GM12878 (cell line): ENCODE measurements at regions not wholly inside any gene's neighbourhood (a gene's known extent, or its start where the extent isn't known, plus 50 kb on each side); places are given as distances from the start of the nearest gene placed in this dataset.

ENCODE experiments used
- ATAC-seq: fragments of 200-7000 bp; cut with Tn5 transposase; 3 replicates; pipeline ENCODE4 v1.9.1; 2020; ENCODE audit warnings: mild to moderate bottlenecking, moderate library complexity
- BruUV-seq: library from RNA; stranded (reverse); fragments of 400-500 nt; replicated peaks from 2 replicates; lab custom pipeline; 2021; lab: Mats Ljungman, UMichigan
- CTCF ChIA-PET: fragments of 300-600 bp; sonication (Branson Sonifier 250); formaldehyde crosslinking; extraction: SDS; loops from one replicate; lab custom pipeline; 2021; ENCODE audit warnings: inconsistent platforms; lab: Yijun Ruan, JAX
- POLR2A ChIA-PET: fragments of 350-600 bp; formaldehyde crosslinking; extraction: SDS; loops from one replicate; lab custom pipeline; 2021; ENCODE audit warnings: inconsistent platforms; lab: Charles Lee
- RAD21 ChIA-PET: fragments of 300-600 bp; sonication (Branson Sonifier 250); formaldehyde crosslinking; loops from one replicate; lab custom pipeline; 2023; ENCODE audit warnings: antibody characterized with exemption; ENCODE audit not compliant: unreplicated experiment; lab: Charles Lee
- SMC1A ChIA-PET: fragments of 300-600 bp; sonication (Branson Sonifier 250); formaldehyde crosslinking; loops from one replicate; lab custom pipeline; 2023; ENCODE audit not compliant: unreplicated experiment, uncharacterized antibody; lab: Charles Lee
- DNase-seq: peaks from one replicate; pipeline ENCODE4 v3.0.0-alpha.2; 2011; ENCODE audit warnings: low read depth, low spot score
- FAIRE-seq: peaks from 3 replicates; lab custom pipeline; 2011; peaks lifted over from hg19 to GRCh38; lab: Jason Lieb, UNC
- H2AFZ ChIP-seq: 2 replicates; pipeline ENCODE4 v1.6.0; 2011; ENCODE audit warnings: low read depth, low read length, control low read depth; ENCODE audit not compliant: control insufficient read depth
- H3K27ac ChIP-seq: 2 replicates; pipeline ENCODE4 v1.5.1; 2011; ENCODE audit warnings: control low read depth; ENCODE audit not compliant: control insufficient read depth, insufficient read depth
- H3K27me3 ChIP-seq, 2 experiments: replicated peaks in 1 of 2; 2 replicates each; pipeline versions ENCODE4 v1.6.0 to v1.6.1; 2011; ENCODE audit warnings: low read length in 1 of 2; ENCODE audit not compliant: control insufficient read depth in 2 of 2, insufficient read depth in 2 of 2
- H3K36me3 ChIP-seq, 2 experiments: 2 replicates each; pipeline ENCODE4 v1.5.1; 2011; ENCODE audit warnings: low read length in 1 of 2; ENCODE audit not compliant: control insufficient read depth in 2 of 2, insufficient read depth in 2 of 2
- H3K4me1 ChIP-seq: 2 replicates; pipeline ENCODE4 v1.6.1; 2011; ENCODE audit warnings: mild to moderate bottlenecking, low read length, moderate library complexity, mixed read lengths; ENCODE audit not compliant: control insufficient read depth, insufficient read depth
- H3K4me2 ChIP-seq: 2 replicates; pipeline ENCODE4 v1.6.0; 2011; ENCODE audit warnings: control low read depth; ENCODE audit not compliant: control insufficient read depth, insufficient read depth
- H3K4me3 ChIP-seq: fragments of 200-600 bp; sonication (generic); 2 replicates; pipeline ENCODE4 v1.5.1; 2016
- H3K79me2 ChIP-seq: 2 replicates; pipeline ENCODE4 v1.6.0; 2011; ENCODE audit warnings: low read length; ENCODE audit not compliant: control insufficient read depth, insufficient read depth
- H3K9ac ChIP-seq: 2 replicates; pipeline ENCODE4 v1.8.0; 2011; ENCODE audit warnings: low read length, control low read depth, mixed read lengths; ENCODE audit not compliant: control insufficient read depth, insufficient read depth
- H3K9me3 ChIP-seq: replicated peaks from 3 replicates; pipeline ENCODE4 v1.5.1; 2011; ENCODE audit warnings: mild to moderate bottlenecking, low read length; ENCODE audit not compliant: control insufficient read depth, insufficient read depth
- H4K20me1 ChIP-seq: 2 replicates; pipeline ENCODE4 v1.6.0; 2011; ENCODE audit not compliant: control insufficient read depth, insufficient read depth
- BMI1 ChIP-seq: fragments of 450-650 bp; IDR thresholded peaks from 2 replicates; pipeline ENCODE4 v1.6.1; 2016; ENCODE audit warnings: mild to moderate bottlenecking, moderate library complexity, borderline replicate concordance
- CEBPZ ChIP-seq: fragments of 150-350 bp; IDR thresholded peaks from 2 replicates; pipeline ENCODE4 v1.6.1; 2016; ENCODE audit warnings: low read depth, low read length
- E2F4 ChIP-seq: IDR thresholded peaks from 2 replicates; pipeline ENCODE4 v1.6.1; 2012; ENCODE audit warnings: low read depth, low read length, improper control_type of control experiment
- E2F8 ChIP-seq: fragments of 450-650 bp; IDR thresholded peaks from 2 replicates; pipeline ENCODE4 v1.6.1; 2018; ENCODE audit warnings: mild to moderate bottlenecking, low read depth, moderate library complexity; ENCODE audit not compliant: partially characterized antibody
- KLF5 ChIP-seq: fragments of 450-650 bp; IDR thresholded peaks from 2 replicates; pipeline ENCODE4 v1.6.1; 2014; ENCODE audit warnings: mild to moderate bottlenecking; ENCODE audit not compliant: partially characterized antibody
- RCOR1 ChIP-seq: conservative IDR thresholded peaks from 2 replicates; pipeline ENCODE4 v1.6.1; 2012; ENCODE audit warnings: low read depth, low read length, improper control_type of control experiment
- SMC3 ChIP-seq: IDR thresholded peaks from 2 replicates; pipeline ENCODE4 v1.6.1; 2011; ENCODE audit warnings: low read length, improper control_type of control experiment, borderline replicate concordance
- SP1 ChIP-seq: IDR thresholded peaks from one replicate; pipeline ENCODE4 v1.6.1; 2011; ENCODE audit warnings: low read depth, low read length
- STAT1 ChIP-seq: fragments of 450-650 bp; conservative IDR thresholded peaks from 2 replicates; pipeline ENCODE4 v1.6.1; 2014; ENCODE audit warnings: antibody characterized with exemption, mild to moderate bottlenecking
- SUPT20H ChIP-seq: IDR thresholded peaks from 2 replicates; pipeline ENCODE4 v1.6.1; 2011; ENCODE audit warnings: low read depth, mild to moderate bottlenecking, low read length, moderate library complexity, borderline replicate concordance; ENCODE audit not compliant: control insufficient read depth
- ZNF207 ChIP-seq: fragments of 450-650 bp; IDR thresholded peaks from 2 replicates; pipeline ENCODE4 v1.6.1; 2014; ENCODE audit warnings: antibody characterized with exemption, mild to moderate bottlenecking, borderline replicate concordance
- in situ Hi-C: fragments of 300-500 bp; cut with MboI; formaldehyde crosslinking; loops from 9 replicates; pipeline ENCODE4 v1.14.3; 2018; ENCODE audit warnings: mixed read lengths
- intact Hi-C: fragments of 100-400 bp; cut with micrococcal nuclease; formaldehyde crosslinking; loops from one replicate; pipeline ENCODE4 v1.14.2; 2022; ENCODE audit not compliant: unreplicated experiment

GRCh38 chr5:33237471-33237870, 203.3 kb upstream of the TARS1 start:
- DNase-seq: no peak
- CTCF ChIA-PET: interaction anchor here (0.6 kb wide), 1 partner anchor 72 kb away, joined by 3 read pairs; no protein-coding TSS in a partner anchor
- in situ Hi-C loops (no loop called here), intact Hi-C loops (no loop called here)
- Histone ChIP-seq H4K20me1 (no peaks in the 10 kb centered on the region), H3K4me1 (peaks cover 11% of the 10 kb centered on the region), H3K4me3 (no peak overlapping the region), H3K4me2 (no peak overlapping the region), H3K36me3 (no peaks in the 10 kb centered on the region), H3K79me2 (no peaks in the 10 kb centered on the region), H3K9ac (no peak overlapping the region), H3K27ac (no peak overlapping the region), H2AFZ (no peak overlapping the region), H3K9me3 (no peaks in the 10 kb centered on the region; the same call in 2 of the 3 replicates), H3K27me3 (no peaks in the 10 kb centered on the region)
- no peak for ATAC-seq
- POLR2A ChIA-PET: no interaction called here
- SMC1A ChIA-PET: interaction anchor here (1.9 kb wide), 1 partner anchor 9 kb away, joined by 7 read pairs; no protein-coding TSS in a partner anchor
- TF ChIP-seq E2F8 (no peak), ZNF207 (no peak), KLF5 (no peak), SUPT20H (no peak), SMC3 (no peak), SP1 (no peak), BMI1 (no peak), RCOR1 (no peak), CEBPZ (no peak), STAT1 (no peak), E2F4 (no peak)
- no TSS peak for BruUV-seq
- FAIRE-seq: no peak
- RAD21 ChIA-PET: no interaction called here
